Kidney (tissue), 13 donors: ENCODE measurements at regions not wholly inside any gene's neighbourhood (a gene's known extent, or its start where the extent isn't known, plus 50 kb on each side); places are given as distances from the start of the nearest gene placed in this dataset.

ENCODE experiments used
- DNase-seq, 5 donors: peaks; one replicate each; pipeline ENCODE4 v3.0.0-alpha.2; 2013 to 2020
- FAIRE-seq: peaks from 2 replicates; lab custom pipeline; 2012; peaks lifted over from hg19 to GRCh38; lab: Jason Lieb, UNC
- H3K27ac ChIP-seq, 2 donors: one replicate each; pipeline ENCODE4 v1.7.0; 2013; ENCODE audit warnings: low read depth in 2 of 2, low read length in 2 of 2, inconsistent platforms in 1 of 2
- H3K27me3 ChIP-seq: one replicate; pipeline ENCODE4 v1.7.1; 2013; ENCODE audit warnings: low read length, inconsistent platforms; ENCODE audit not compliant: control insufficient read depth, insufficient read depth
- H3K36me3 ChIP-seq, 3 donors: one replicate each; pipeline versions ENCODE4 v1.7.0 to v1.7.1; 2013; ENCODE audit warnings: low read length in 3 of 3, control low read depth in 1 of 3, inconsistent platforms in 1 of 3; ENCODE audit not compliant: insufficient read depth in 3 of 3, control insufficient read depth in 2 of 3
- H3K4me1 ChIP-seq, 3 donors: one replicate each; pipeline versions ENCODE4 v1.7.0 to v1.7.1; 2013; ENCODE audit warnings: low read length in 3 of 3, inconsistent platforms in 1 of 3, low read depth in 1 of 3; ENCODE audit not compliant: control insufficient read depth in 2 of 3, insufficient read depth in 2 of 3
- H3K4me3 ChIP-seq, 3 donors: one replicate each; pipeline versions ENCODE4 v1.7.0 to v1.8.1; 2013; ENCODE audit warnings: low read length in 3 of 3, control low read depth in 1 of 3, inconsistent platforms in 1 of 3
- H3K9ac ChIP-seq, 3 donors: one replicate each; pipeline versions ENCODE4 v1.7.0 to v1.7.1; 2013; ENCODE audit warnings: low read length in 3 of 3, control low read depth in 1 of 3, inconsistent platforms in 1 of 3
- H3K9me3 ChIP-seq, 3 donors: one replicate each; pipeline versions ENCODE4 v1.7.0 to v1.7.1; 2013; ENCODE audit warnings: low read length in 3 of 3, control low read depth in 1 of 3, inconsistent platforms in 1 of 3; ENCODE audit not compliant: control insufficient read depth in 2 of 3, insufficient read depth in 1 of 3
- intact Hi-C: fragments of 100-400 bp; cut with DNase I; formaldehyde crosslinking; loops from one replicate; pipeline ENCODE4 v1.11.1; 2022
- TF ChIP-seq, protein P1 (sequence below): IDR thresholded peaks from 3 replicates; pipeline ENCODE4 v1.5.1; 2012; ENCODE audit warnings: mild to moderate bottlenecking, moderate library complexity, borderline replicate concordance; ENCODE audit not compliant: insufficient read depth; ENCODE audit errors: extremely low read depth
- donor health status: control.
- donor health status: control.
- donor health status: control.
- donor health status: control.
- donor health status: control.
- donor health status: DM: yes; HTN: yes; CAD: no.
- donor health status: Normal renal cell carcinoma (clear cell type).

DNA sequence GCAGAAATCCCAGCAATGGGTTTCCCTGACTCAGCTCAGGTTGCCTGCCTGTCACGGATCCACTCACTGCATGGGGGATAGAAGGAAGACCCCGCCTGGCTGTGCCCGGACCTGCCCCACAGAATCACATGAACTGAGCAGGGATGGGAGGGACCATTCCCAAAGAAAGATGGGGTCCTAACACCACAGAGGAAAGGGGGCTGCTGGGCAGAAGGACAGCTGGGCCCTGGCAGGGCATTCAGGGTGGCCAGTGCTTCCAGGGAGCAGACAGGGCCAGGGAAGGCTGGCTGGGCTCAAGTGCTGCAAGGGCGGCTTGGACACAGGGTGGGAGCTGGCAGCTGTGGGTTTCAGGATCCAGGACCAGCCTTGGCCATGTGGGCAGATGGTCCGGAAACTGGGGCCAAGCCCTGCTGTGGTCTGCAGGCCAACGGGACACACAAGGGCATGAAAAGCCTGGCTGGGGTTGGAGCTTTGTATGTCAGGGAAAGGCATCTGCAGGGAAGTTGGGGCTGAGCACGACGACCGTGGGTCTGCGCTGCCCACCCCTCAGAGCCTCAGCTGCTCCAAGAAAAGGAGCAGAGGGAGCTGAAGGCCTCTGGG is 723.9 kb downstream of the PTPRU start:
- Histone ChIP-seq H3K27ac (no peak overlapping the region), H3K4me3 (no peak overlapping the region), H3K27me3 (no peaks in the 10 kb centered on the region), H3K9me3 (no peaks in the 10 kb centered on the region), H3K36me3 (no peaks in the 10 kb centered on the region), H3K9ac (no peak overlapping the region), H3K4me1 (no peaks in the 10 kb centered on the region)
- TF ChIP-seq, protein P1, sequence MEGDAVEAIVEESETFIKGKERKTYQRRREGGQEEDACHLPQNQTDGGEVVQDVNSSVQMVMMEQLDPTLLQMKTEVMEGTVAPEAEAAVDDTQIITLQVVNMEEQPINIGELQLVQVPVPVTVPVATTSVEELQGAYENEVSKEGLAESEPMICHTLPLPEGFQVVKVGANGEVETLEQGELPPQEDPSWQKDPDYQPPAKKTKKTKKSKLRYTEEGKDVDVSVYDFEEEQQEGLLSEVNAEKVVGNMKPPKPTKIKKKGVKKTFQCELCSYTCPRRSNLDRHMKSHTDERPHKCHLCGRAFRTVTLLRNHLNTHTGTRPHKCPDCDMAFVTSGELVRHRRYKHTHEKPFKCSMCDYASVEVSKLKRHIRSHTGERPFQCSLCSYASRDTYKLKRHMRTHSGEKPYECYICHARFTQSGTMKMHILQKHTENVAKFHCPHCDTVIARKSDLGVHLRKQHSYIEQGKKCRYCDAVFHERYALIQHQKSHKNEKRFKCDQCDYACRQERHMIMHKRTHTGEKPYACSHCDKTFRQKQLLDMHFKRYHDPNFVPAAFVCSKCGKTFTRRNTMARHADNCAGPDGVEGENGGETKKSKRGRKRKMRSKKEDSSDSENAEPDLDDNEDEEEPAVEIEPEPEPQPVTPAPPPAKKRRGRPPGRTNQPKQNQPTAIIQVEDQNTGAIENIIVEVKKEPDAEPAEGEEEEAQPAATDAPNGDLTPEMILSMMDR: no peak
- intact Hi-C loops: no loop called here
- DNase-seq (peak in 1 of 5 donors; percentile 25), FAIRE-seq (no peak)

DNA sequence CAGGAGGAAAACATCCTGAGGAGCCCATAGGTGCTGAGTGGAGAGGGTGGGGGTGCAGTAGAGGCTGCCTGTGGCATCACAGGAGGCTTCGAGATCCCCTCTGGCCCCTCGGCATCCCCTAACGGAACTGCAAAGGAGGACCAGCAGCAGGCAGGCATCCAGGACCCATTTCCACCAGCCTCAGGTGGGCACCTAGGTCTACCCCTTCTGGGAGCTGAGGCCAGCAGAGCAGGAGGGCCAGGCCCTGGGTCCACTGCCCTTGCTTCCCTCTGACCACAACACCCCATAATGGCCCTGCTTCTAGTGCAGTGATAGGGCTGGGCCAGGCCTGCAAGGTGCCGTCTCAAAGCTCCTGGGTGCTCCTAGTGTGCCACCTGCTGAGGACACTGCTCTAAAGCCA is 723.0 kb downstream of the PTPRU start:
- intact Hi-C loops: no loop called here
- TF ChIP-seq, protein P1: no peak
- peak in 1 of 5 donors; percentile 15 for DNase-seq
- no peak for FAIRE-seq
- Histone ChIP-seq H3K9me3 (no peaks in the 10 kb centered on the region), H3K27ac (no peak overlapping the region), H3K9ac (no peak overlapping the region), H3K4me1 (no peaks in the 10 kb centered on the region), H3K4me3 (no peak overlapping the region), H3K36me3 (no peaks in the 10 kb centered on the region), H3K27me3 (no peaks in the 10 kb centered on the region)

DNA sequence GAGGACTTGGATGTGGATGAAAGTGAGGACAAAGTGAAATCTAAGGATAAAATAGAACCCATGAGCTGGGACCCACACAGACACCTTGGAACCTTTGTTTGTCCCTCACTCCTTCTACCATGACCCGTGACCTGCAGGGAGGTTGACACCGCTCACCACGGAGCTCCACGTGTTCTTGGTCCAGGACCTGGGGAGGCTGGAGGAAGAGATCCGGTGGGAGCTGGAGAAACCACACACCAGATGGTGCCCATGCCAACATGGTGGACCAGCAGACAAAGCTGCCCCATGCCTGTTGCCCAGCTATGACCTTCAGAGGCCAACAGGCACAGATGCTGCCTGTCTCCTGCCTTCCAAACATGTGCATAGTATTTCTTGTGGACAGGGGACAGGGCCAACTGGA is 721.9 kb downstream of the PTPRU start:
- intact Hi-C loops: no loop called here
- peak in 1 of 5 donors; percentile 9 for DNase-seq
- no peaks in the 10 kb centered on the region for H3K27me3 ChIP-seq
- FAIRE-seq: no peak
- TF ChIP-seq, protein P1: no peak
- H3K4me1 ChIP-seq: no peaks in the 10 kb centered on the region
- H3K4me3 ChIP-seq: no peak overlapping the region
- no peaks in the 10 kb centered on the region for H3K9me3 ChIP-seq
- no peak overlapping the region for H3K9ac ChIP-seq
- no peak overlapping the region for H3K27ac ChIP-seq
- H3K36me3 ChIP-seq: no peaks in the 10 kb centered on the region
